ENCODE measurements at regions not wholly inside any gene's neighbourhood (a gene's known extent, or its start where the extent isn't known, plus 50 kb on each side); places are given as distances from the start of the nearest gene placed in this dataset.

- ATAC-seq (ENCODE audit: low read depth), result no peak
- H2AK9ac ChIP-seq (replicated peaks; ENCODE audit: low read depth, low read length, poor library complexity), result no peak overlapping the region
- H2AK5ac ChIP-seq (ENCODE audit: low read depth, low read length), result no peak overlapping the region
- no peaks in the 10 kb centered on the region for H3K4me1 ChIP-seq (ENCODE audit: control insufficient read depth, insufficient read depth, low read length)
- intact Hi-C loops (cut with micrococcal nuclease) (no loop called here), in situ Hi-C loops (cut with MboI; ENCODE audit: low sequenced_read_pairs) (no loop called here), dilution Hi-C loops (cut with HindIII; ENCODE audit: low sequenced_read_pairs, unreplicated experiment) (no loop called here)
- no peak overlapping the region for H3K56ac ChIP-seq (ENCODE audit: extremely low read depth, insufficient read depth, low read length)
- H3K4me3 ChIP-seq (ENCODE audit: insufficient read depth, low read depth, low read length), result no peak overlapping the region
- no peak overlapping the region for H3K23ac ChIP-seq (ENCODE audit: low read depth, low read length)
- H3K27me3 ChIP-seq (ENCODE audit: control insufficient read depth, insufficient read depth, low read length), result no peaks in the 10 kb centered on the region
- no peak overlapping the region for H4K5ac ChIP-seq (ENCODE audit: low read depth, low read length)
- H3K4ac ChIP-seq (ENCODE audit: low read depth, low read length), result no peak overlapping the region
- H2BK15ac ChIP-seq (ENCODE audit: low read depth, low read length), result no peak overlapping the region
- no CpG with 5 or more reads among the region's 5 CpGs for WGBS, 2 experiments (ENCODE audit: extremely low coverage in 2 of 2, insufficient read length in 1 of 2)
- H2AFZ ChIP-seq (replicated peaks; ENCODE audit: low read length, poor library complexity), result no peak overlapping the region
- no peaks in the 10 kb centered on the region for H3K79me1 ChIP-seq (ENCODE audit: low read depth in 1 of 2, low read length in 2 of 2)
- H2BK20ac ChIP-seq (ENCODE audit: low read depth, low read length), result no peak overlapping the region
- ChIA-PET CTCF (no interaction called here), POLR2A (ENCODE audit: unreplicated experiment) (no interaction called here)
- H4K20me1 ChIP-seq (ENCODE audit: insufficient read depth, low read length), result no peaks in the 10 kb centered on the region
- H3K9ac ChIP-seq (ENCODE audit: low read depth, low read length), result no peak overlapping the region
- no TSS peak for BruUV-seq (replicated peaks)
- no peak overlapping the region for H2BK5ac ChIP-seq (ENCODE audit: low read depth, low read length, poor library complexity, severe bottlenecking)
- no peak overlapping the region for H3K14ac ChIP-seq (replicated peaks; ENCODE audit: low read depth, low read length)
- no peaks in the 10 kb centered on the region for H3K9me1 ChIP-seq (ENCODE audit: insufficient read depth, low read length)
- H3K36me3 ChIP-seq (ENCODE audit: control insufficient read depth, insufficient read depth, low read length), result no peaks in the 10 kb centered on the region
- H3K27ac ChIP-seq (ENCODE audit: insufficient read depth, low read length), result no peak overlapping the region
- H3K18ac ChIP-seq (ENCODE audit: low read depth, low read length), result no peak overlapping the region
- no peak overlapping the region for H4K91ac ChIP-seq (ENCODE audit: insufficient read depth, low read depth, low read length)
- no peak overlapping the region for H4K8ac ChIP-seq (ENCODE audit: low read depth in 2 of 2, low read length in 2 of 2)
- no peaks in the 10 kb centered on the region for H3K9me3 ChIP-seq (ENCODE audit: control insufficient read depth, insufficient read depth, low read length)
- no peak overlapping the region for H3K4me2 ChIP-seq (ENCODE audit: low read depth, low read length)
- H2BK120ac ChIP-seq (ENCODE audit: low read depth, low read length), result no peak overlapping the region
- no peak for TF ChIP-seq NFE2L2 (IDR thresholded peaks at IDR 0.05; ENCODE audit: low read depth, low read length)
- no peak for TF ChIP-seq RFX5 (IDR thresholded peaks at IDR 0.05; ENCODE audit: low read depth, low read length)
- no peak for TF ChIP-seq BHLHE40 (IDR thresholded peaks at IDR 0.05; ENCODE audit: low read depth, low read length)
- TF ChIP-seq ELK1 (IDR thresholded peaks at IDR 0.05; ENCODE audit: borderline replicate concordance, low read depth, low read length), result no peak
- no peak for TF ChIP-seq RCOR1 (IDR thresholded peaks at IDR 0.05; ENCODE audit: insufficient replicate concordance, low read length)
- TF ChIP-seq MAZ (IDR thresholded peaks at IDR 0.05; ENCODE audit: borderline replicate concordance, low read depth, low read length), result no peak
- no peak for TF ChIP-seq SMC3 (IDR thresholded peaks at IDR 0.05; ENCODE audit: low read depth, low read length)
- no peak for TF ChIP-seq CEBPB (IDR thresholded peaks at IDR 0.05; ENCODE audit: low read depth, low read length)
- no peak for TF ChIP-seq POLR2A (IDR thresholded peaks at IDR 0.05; ENCODE audit: low read depth, low read length)
- no peak for TF ChIP-seq MXI1 (IDR thresholded peaks at IDR 0.05; ENCODE audit: borderline replicate concordance, low read depth, low read length)
- no peak for TF ChIP-seq CHD1 (IDR thresholded peaks at IDR 0.05; ENCODE audit: low read depth, low read length)
- no peak for TF ChIP-seq MAFK (IDR thresholded peaks at IDR 0.05; ENCODE audit: low read depth, low read length)
- TF ChIP-seq FOS (IDR thresholded peaks at IDR 0.05; ENCODE audit: low read depth, low read length), result no peak
- no peak for TF ChIP-seq CTCF (conservative IDR thresholded peaks at IDR 0.05; ENCODE audit: low read depth, low read length)
- no peak for TF ChIP-seq RAD21 (IDR thresholded peaks at IDR 0.05; ENCODE audit: low read length)
- TF ChIP-seq USF2 (IDR thresholded peaks at IDR 0.05; ENCODE audit: low read depth, low read length), result no peak
- no peak for DNase-seq
Measured at GRCh38 chr3:24573576-24573975, 78.9 kb upstream of the THRB start.
